Activated B cell treated with CpG ODN at 0.5 μM for 24 hours (primary cell): ENCODE measurements at regions not wholly inside any gene's neighbourhood (a gene's known extent, or its start where the extent isn't known, plus 50 kb on each side); places are given as distances from the start of the nearest gene placed in this dataset.

Experiments
- ATAC-seq: fragments of 200-7000 bp; cut with Tn5 transposase; one replicate; pipeline ENCODE4 v1.10.0; 2021; ENCODE audit warnings: low read depth, mild to moderate bottlenecking, moderate library complexity
- CTCF ChIA-PET: fragments of 350-600 bp; sonication (Branson Sonifier 250); formaldehyde crosslinking; loops from one replicate; lab custom pipeline; 2021; ENCODE audit warnings: antibody characterized with exemption; lab: Charles Lee
- POLR2A ChIA-PET: fragments of 350-600 bp; sonication (Branson Sonifier 250); formaldehyde crosslinking; loops from one replicate; lab custom pipeline; 2021; ENCODE audit warnings: antibody characterized with exemption; lab: Charles Lee
- DNase-seq: peaks from one replicate; pipeline ENCODE4 v3.0.0; 2022
- H3K27ac Mint-ChIP-seq: one replicate; pipeline ENCODE4 v1.8.0; 2020; ENCODE audit warnings: mixed read lengths
- H3K27me3 Mint-ChIP-seq: one replicate; pipeline ENCODE4 v1.8.0; 2021; ENCODE audit warnings: mixed read lengths
- H3K36me3 Mint-ChIP-seq: one replicate; pipeline ENCODE4 v1.8.0; 2021; ENCODE audit warnings: low read depth, mixed read lengths
- H3K4me1 Mint-ChIP-seq: one replicate; pipeline ENCODE4 v1.8.0; 2021; ENCODE audit warnings: mixed read lengths
- H3K4me3 Mint-ChIP-seq: one replicate; pipeline ENCODE4 v1.8.0; 2020; ENCODE audit warnings: mild to moderate bottlenecking, mixed read lengths
- H3K9me3 Mint-ChIP-seq: one replicate; pipeline ENCODE4 v1.8.0; 2020; ENCODE audit warnings: mixed read lengths
- CTCF ChIP-seq: fragments of 200-600 bp; IDR thresholded peaks from one replicate; pipeline ENCODE4 v1.8.0; 2022; ENCODE audit warnings: antibody characterized with exemption, mild to moderate bottlenecking
- intact Hi-C: fragments of 100-400 bp; cut with micrococcal nuclease; formaldehyde crosslinking; loops from one replicate; pipeline ENCODE4 v1.15.1; 2024

GRCh38 chr11:82117362-82117761 lies 616.3 kb downstream of the FAM181B start:
- intact Hi-C loops, result no loop called here
- TF ChIP-seq CTCF, result no peak
- CTCF ChIA-PET, result no interaction called here

GRCh38 chr11:82105331-82105998 lies 628.2 kb downstream of the FAM181B start:
- ChIA-PET POLR2A (no interaction called here), CTCF (no interaction called here)
- H3K4me3 Mint-ChIP-seq, result no peak overlapping the region
- DNase-seq, result no peak
- H3K4me1 Mint-ChIP-seq, result peaks cover 1% of the 10 kb centered on the region
- H3K27me3 Mint-ChIP-seq, result no peaks in the 10 kb centered on the region
- TF ChIP-seq CTCF, result no peak
- no peaks in the 10 kb centered on the region for H3K9me3 Mint-ChIP-seq
- no peak for ATAC-seq
- H3K36me3 Mint-ChIP-seq, result no peaks in the 10 kb centered on the region
- intact Hi-C loops, result no loop called here
- H3K27ac Mint-ChIP-seq, result no peak overlapping the region

More at GRCh38 chr11:82117362-82117761, 616.3 kb downstream of the FAM181B start:
- Mint-ChIP-seq H3K27ac (no peak overlapping the region), H3K9me3 (no peaks in the 10 kb centered on the region), H3K4me3 (no peak overlapping the region), H3K4me1 (no peaks in the 10 kb centered on the region), H3K27me3 (no peaks in the 10 kb centered on the region), H3K36me3 (no peaks in the 10 kb centered on the region)
- ATAC-seq (no peak), DNase-seq (no peak)
- POLR2A ChIA-PET, result no interaction called here

- TF ChIP-seq CTCF, result no peak
- ChIA-PET POLR2A (no interaction called here), CTCF (no interaction called here)
- intact Hi-C loops, result no loop called here
- H3K27ac Mint-ChIP-seq, result no peak overlapping the region
- H3K4me3 Mint-ChIP-seq, result no peak overlapping the region
- DNase-seq (no peak), ATAC-seq (no peak)
- no peaks in the 10 kb centered on the region for H3K4me1 Mint-ChIP-seq
- H3K36me3 Mint-ChIP-seq, result no peaks in the 10 kb centered on the region
- no peaks in the 10 kb centered on the region for H3K27me3 Mint-ChIP-seq
- no peaks in the 10 kb centered on the region for H3K9me3 Mint-ChIP-seq
These were observed 640.8 kb downstream of the FAM181B start for GRCh38 chr11:82092904-82093303.

GRCh38 chr11:82089426-82089825 lies 644.2 kb downstream of the FAM181B start:
- DNase-seq (no peak), ATAC-seq (no peak)
- intact Hi-C loops, result no loop called here
- Mint-ChIP-seq H3K27ac (no peak overlapping the region), H3K9me3 (no peaks in the 10 kb centered on the region), H3K36me3 (no peaks in the 10 kb centered on the region), H3K4me1 (no peaks in the 10 kb centered on the region), H3K27me3 (no peaks in the 10 kb centered on the region), H3K4me3 (no peak overlapping the region)
- ChIA-PET CTCF (no interaction called here), POLR2A (no interaction called here)
- TF ChIP-seq CTCF, result no peak

GRCh38 chr11:82085493-82085892 lies 648.2 kb downstream of the FAM181B start:
- no peak for ATAC-seq

More at GRCh38 chr11:82085493-82085892, 648.2 kb downstream of the FAM181B start:
- Mint-ChIP-seq H3K36me3 (no peaks in the 10 kb centered on the region), H3K4me1 (no peaks in the 10 kb centered on the region), H3K9me3 (no peaks in the 10 kb centered on the region), H3K27ac (no peak overlapping the region), H3K27me3 (no peaks in the 10 kb centered on the region), H3K4me3 (no peak overlapping the region)
- ChIA-PET CTCF (no interaction called here), POLR2A (no interaction called here)
- intact Hi-C loops, result no loop called here
- DNase-seq, result no peak
- TF ChIP-seq CTCF, result no peak
